Endothelial cell of umbilical vein (primary cell): ENCODE measurements at regions not wholly inside any gene's neighbourhood (a gene's known extent, or its start where the extent isn't known, plus 50 kb on each side); places are given as distances from the start of the nearest gene placed in this dataset.

Experiments
- EZH2 ChIP-seq: IDR thresholded peaks from 2 replicates; pipeline ENCODE4 v1.6.1; 2012; ENCODE audit warnings: borderline replicate concordance, low read depth, mild to moderate bottlenecking, moderate library complexity, low read length, inconsistent platforms; ENCODE audit not compliant: severe bottlenecking
- FOS ChIP-seq: IDR thresholded peaks from 2 replicates; pipeline ENCODE4 v1.6.1; 2011; ENCODE audit warnings: mild to moderate bottlenecking, low read length, moderate library complexity, borderline replicate concordance; ENCODE audit not compliant: insufficient read depth
- POLR2A ChIP-seq: IDR thresholded peaks from 2 replicates; pipeline ENCODE4 v1.6.1; 2012; ENCODE audit warnings: low read depth, mild to moderate bottlenecking, control low read depth, low read length
- POLR2AphosphoS5 ChIP-seq: IDR thresholded peaks from 2 replicates; pipeline ENCODE4 v1.6.1; 2012; ENCODE audit warnings: low read depth, mild to moderate bottlenecking, control low read depth, low read length, moderate library complexity; ENCODE audit not compliant: insufficient read depth
- TF ChIP-seq, protein P1 (sequence below), 2 donors: IDR thresholded peaks; 1 replicate in 1 of 2; 2 replicates in 1 of 2; pipeline ENCODE4 v1.5.1; 2011; ENCODE audit warnings: low read length in 2 of 2, mild to moderate bottlenecking in 2 of 2, moderate library complexity in 2 of 2, control low read depth in 1 of 2, inconsistent platforms in 1 of 2, low read depth in 1 of 2; ENCODE audit not compliant: insufficient read depth in 1 of 2; ENCODE audit errors: extremely low read depth in 1 of 2

DNA sequence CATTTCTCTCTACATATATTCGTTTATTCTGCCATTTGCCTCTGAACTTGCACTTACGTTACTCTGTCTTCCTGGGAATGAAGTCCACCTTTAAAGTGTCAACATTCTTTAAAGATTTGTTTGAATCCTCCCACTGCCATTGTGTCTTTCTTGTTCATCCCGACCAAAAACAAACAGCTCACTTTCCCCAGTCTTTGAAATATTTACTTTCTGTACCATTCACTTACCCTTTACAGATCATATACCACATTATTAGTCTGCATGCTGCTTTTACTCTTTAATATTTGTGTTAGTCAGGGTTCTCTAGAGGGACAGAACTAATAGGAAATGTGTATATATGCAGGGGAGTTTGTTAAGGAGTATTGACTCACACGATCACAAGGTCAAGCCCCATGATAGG lies 176.6 kb upstream of the STARD13 start:
- TF ChIP-seq EZH2 (no peak), FOS (no peak), POLR2A (no peak), POLR2AphosphoS5 (no peak)
- TF ChIP-seq, protein P1, sequence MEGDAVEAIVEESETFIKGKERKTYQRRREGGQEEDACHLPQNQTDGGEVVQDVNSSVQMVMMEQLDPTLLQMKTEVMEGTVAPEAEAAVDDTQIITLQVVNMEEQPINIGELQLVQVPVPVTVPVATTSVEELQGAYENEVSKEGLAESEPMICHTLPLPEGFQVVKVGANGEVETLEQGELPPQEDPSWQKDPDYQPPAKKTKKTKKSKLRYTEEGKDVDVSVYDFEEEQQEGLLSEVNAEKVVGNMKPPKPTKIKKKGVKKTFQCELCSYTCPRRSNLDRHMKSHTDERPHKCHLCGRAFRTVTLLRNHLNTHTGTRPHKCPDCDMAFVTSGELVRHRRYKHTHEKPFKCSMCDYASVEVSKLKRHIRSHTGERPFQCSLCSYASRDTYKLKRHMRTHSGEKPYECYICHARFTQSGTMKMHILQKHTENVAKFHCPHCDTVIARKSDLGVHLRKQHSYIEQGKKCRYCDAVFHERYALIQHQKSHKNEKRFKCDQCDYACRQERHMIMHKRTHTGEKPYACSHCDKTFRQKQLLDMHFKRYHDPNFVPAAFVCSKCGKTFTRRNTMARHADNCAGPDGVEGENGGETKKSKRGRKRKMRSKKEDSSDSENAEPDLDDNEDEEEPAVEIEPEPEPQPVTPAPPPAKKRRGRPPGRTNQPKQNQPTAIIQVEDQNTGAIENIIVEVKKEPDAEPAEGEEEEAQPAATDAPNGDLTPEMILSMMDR (IDR thresholded peaks at IDR 0.05; ENCODE audit: extremely low read depth in 1 of 2, insufficient read depth in 1 of 2, low read depth in 1 of 2, low read length in 2 of 2) = no peak
